GM18502 (cell line): ENCODE measurements at regions not wholly inside any gene's neighbourhood (a gene's known extent, or its start where the extent isn't known, plus 50 kb on each side); places are given as distances from the start of the nearest gene placed in this dataset.

Source experiments
- ATAC-seq: cut with Tn5 transposase; IDR thresholded peaks from one replicate; pipeline ENCODE4 v1.9.1; 2021; ENCODE audit warnings: mild to moderate bottlenecking; ENCODE audit not compliant: unreplicated experiment, poor library complexity

- no peak for ATAC-seq
Measured at GRCh38 chr22:26732284-26732683, 74.9 kb downstream of the MIAT start.

GRCh38 chr22:26734339-26735018 is 77.1 kb downstream of the MIAT start:
- no peak for ATAC-seq

GRCh38 chr22:26735019-26735409 is 77.6 kb downstream of the MIAT start:
- no peak for ATAC-seq

GRCh38 chr22:26737262-26737661 is 79.9 kb downstream of the MIAT start:
- ATAC-seq, result no peak

GRCh38 chr22:26740253-26740652 is 82.9 kb downstream of the MIAT start:
- no peak for ATAC-seq

- ATAC-seq, result no peak
Measured at GRCh38 chr22:26743149-26743548, 85.8 kb downstream of the MIAT start.

GRCh38 chr22:26744892-26745808 is 87.8 kb downstream of the MIAT start:
- ATAC-seq, result no peak

GRCh38 chr22:26746311-26746710 is 88.9 kb downstream of the MIAT start:
- no peak for ATAC-seq

- no peak for ATAC-seq
Measured at GRCh38 chr22:26748845-26749244, 91.5 kb downstream of the MIAT start.

- no peak for ATAC-seq
Measured at GRCh38 chr22:26751217-26751616, 93.8 kb downstream of the MIAT start.

GRCh38 chr22:26753125-26753862 is 95.9 kb downstream of the MIAT start:
- ATAC-seq, result no peak

GRCh38 chr22:26756675-26757293 is 99.4 kb downstream of the MIAT start:
- no peak for ATAC-seq

- no peak for ATAC-seq
Measured at GRCh38 chr22:26757496-26757895, 100.1 kb downstream of the MIAT start.

- ATAC-seq, result no peak
Measured at GRCh38 chr22:26762503-26763472, 105.4 kb downstream of the MIAT start.

GRCh38 chr22:26763633-26764361 is 106.4 kb downstream of the MIAT start:
- ATAC-seq, result no peak

- ATAC-seq, result no peak
Measured at GRCh38 chr22:26766510-26767350, 109.3 kb downstream of the MIAT start.

- ATAC-seq, result no peak
Measured at GRCh38 chr22:26767351-26768155, 110.2 kb downstream of the MIAT start.
